RWPE1 (cell line): ENCODE measurements at regions not wholly inside any gene's neighbourhood (a gene's known extent, or its start where the extent isn't known, plus 50 kb on each side); places are given as distances from the start of the nearest gene placed in this dataset.

Experiments
- CTCF ChIA-PET: fragments of 350-600 bp; sonication (Branson Sonifier 250); formaldehyde crosslinking; extraction: SDS; loops from one replicate; lab custom pipeline; 2021; lab: Yijun Ruan, JAX
- POLR2A ChIA-PET: fragments of 400-600 bp; formaldehyde crosslinking; extraction: SDS; loops from one replicate; lab custom pipeline; 2020; ENCODE audit warnings: antibody characterized with exemption; ENCODE audit not compliant: low non-redundant PET; lab: Yijun Ruan, JAX
- DNase-seq: peaks from one replicate; pipeline ENCODE4 v3.0.0; 2012; ENCODE audit warnings: low spot score
- H3K27ac ChIP-seq: fragments of 450-650 bp; 2 replicates; pipeline ENCODE4 v1.5.1; 2017
- TF ChIP-seq, protein P1 (sequence below): fragments of 450-650 bp; conservative IDR thresholded peaks from 2 replicates; pipeline ENCODE4 v1.5.1; 2017; ENCODE audit warnings: low read depth, mild to moderate bottlenecking

- no peak for DNase-seq
- CTCF ChIA-PET = no interaction called here
- POLR2A ChIA-PET = no interaction called here
- H3K27ac ChIP-seq = no peak overlapping the region
- TF ChIP-seq, protein P1, sequence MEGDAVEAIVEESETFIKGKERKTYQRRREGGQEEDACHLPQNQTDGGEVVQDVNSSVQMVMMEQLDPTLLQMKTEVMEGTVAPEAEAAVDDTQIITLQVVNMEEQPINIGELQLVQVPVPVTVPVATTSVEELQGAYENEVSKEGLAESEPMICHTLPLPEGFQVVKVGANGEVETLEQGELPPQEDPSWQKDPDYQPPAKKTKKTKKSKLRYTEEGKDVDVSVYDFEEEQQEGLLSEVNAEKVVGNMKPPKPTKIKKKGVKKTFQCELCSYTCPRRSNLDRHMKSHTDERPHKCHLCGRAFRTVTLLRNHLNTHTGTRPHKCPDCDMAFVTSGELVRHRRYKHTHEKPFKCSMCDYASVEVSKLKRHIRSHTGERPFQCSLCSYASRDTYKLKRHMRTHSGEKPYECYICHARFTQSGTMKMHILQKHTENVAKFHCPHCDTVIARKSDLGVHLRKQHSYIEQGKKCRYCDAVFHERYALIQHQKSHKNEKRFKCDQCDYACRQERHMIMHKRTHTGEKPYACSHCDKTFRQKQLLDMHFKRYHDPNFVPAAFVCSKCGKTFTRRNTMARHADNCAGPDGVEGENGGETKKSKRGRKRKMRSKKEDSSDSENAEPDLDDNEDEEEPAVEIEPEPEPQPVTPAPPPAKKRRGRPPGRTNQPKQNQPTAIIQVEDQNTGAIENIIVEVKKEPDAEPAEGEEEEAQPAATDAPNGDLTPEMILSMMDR = no peak
Measured at GRCh38 chr3:80496452-80496851, 728.7 kb upstream of the ROBO1 start.

- no peak overlapping the region for H3K27ac ChIP-seq
- CTCF ChIA-PET = no interaction called here
- POLR2A ChIA-PET = no interaction called here
- DNase-seq = no peak
- TF ChIP-seq, protein P1 = no peak
Measured at GRCh38 chr3:80492162-80492561, 724.4 kb upstream of the ROBO1 start.

GRCh38 chr3:80472961-80473360 is 705.2 kb upstream of the ROBO1 start:
- ChIA-PET CTCF (no interaction called here), POLR2A (no interaction called here)
- DNase-seq = no peak
- TF ChIP-seq, protein P1 = no peak
- H3K27ac ChIP-seq = no peak overlapping the region

GRCh38 chr3:80472459-80472858 is 704.7 kb upstream of the ROBO1 start:
- ChIA-PET POLR2A (no interaction called here), CTCF (no interaction called here)
- DNase-seq = no peak
- H3K27ac ChIP-seq = no peak overlapping the region
- TF ChIP-seq, protein P1 = no peak

DNA sequence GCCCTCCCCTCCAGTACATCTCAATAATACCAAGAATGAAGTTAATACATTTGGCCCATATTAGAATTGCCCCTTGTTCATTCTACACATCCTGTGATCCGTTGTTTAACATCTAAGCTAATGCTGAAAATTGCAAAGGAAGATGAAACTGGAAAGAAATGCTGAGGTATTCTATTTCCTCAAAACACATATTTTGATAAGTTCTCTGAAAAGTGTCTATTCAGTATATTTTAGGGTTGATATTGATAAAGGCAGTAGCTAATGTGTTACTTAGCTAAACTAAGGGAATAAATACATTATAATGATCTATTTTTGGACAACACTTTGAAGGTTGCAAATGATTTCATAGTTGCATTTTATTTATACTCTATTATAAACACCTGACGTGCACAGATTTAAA is 702.6 kb upstream of the ROBO1 start:
- no peak overlapping the region for H3K27ac ChIP-seq
- TF ChIP-seq, protein P1 = no peak
- POLR2A ChIA-PET = no interaction called here
- CTCF ChIA-PET = no interaction called here
- DNase-seq = no peak

DNA sequence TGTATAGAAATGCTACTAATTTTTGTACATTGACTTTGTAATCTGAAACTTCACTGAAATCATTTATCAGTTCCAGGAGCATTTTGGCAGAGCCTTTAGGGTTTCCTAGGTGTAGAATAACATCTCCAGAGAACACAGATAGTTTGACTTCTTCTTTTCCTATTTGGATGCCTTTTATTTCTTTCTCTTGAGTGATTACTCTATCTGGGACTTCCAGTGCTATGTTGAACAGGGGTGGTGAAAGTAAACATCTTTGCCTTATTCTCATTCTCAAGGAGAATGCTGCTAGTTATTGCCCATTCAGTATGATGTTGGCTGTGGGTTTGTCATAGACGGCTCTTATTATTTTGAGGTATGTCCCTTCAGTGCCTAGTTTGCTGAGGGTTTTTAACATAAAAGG is 697.9 kb upstream of the ROBO1 start:
- H3K27ac ChIP-seq = no peak overlapping the region
- no peak for DNase-seq
- TF ChIP-seq, protein P1 = no peak
- POLR2A ChIA-PET = no interaction called here
- CTCF ChIA-PET = no interaction called here

DNA sequence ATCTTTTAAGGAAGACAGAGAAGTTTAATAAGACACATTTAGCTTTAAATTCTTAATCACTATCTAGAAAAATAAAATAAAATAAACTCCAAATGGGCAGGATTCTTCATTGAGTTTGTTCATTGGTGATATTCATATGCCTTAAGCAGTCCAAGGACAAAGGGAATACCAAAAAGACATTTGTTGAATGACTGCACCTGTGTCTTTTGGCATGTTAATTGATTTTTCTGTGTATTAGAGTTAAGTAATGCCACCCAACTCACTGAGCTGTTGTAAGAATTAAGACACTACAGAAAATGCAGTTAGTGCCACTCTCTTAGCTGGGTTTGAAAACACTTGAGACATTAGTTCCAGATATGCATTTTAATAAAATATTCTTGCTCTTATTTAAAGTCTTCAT is 683.6 kb upstream of the ROBO1 start:
- no peak overlapping the region for H3K27ac ChIP-seq
- POLR2A ChIA-PET = no interaction called here
- TF ChIP-seq, protein P1 = no peak
- CTCF ChIA-PET = no interaction called here
- no peak for DNase-seq
